ENCODE measurements at regions not wholly inside any gene's neighbourhood (a gene's known extent, or its start where the extent isn't known, plus 50 kb on each side); places are given as distances from the start of the nearest gene placed in this dataset.

DNA sequence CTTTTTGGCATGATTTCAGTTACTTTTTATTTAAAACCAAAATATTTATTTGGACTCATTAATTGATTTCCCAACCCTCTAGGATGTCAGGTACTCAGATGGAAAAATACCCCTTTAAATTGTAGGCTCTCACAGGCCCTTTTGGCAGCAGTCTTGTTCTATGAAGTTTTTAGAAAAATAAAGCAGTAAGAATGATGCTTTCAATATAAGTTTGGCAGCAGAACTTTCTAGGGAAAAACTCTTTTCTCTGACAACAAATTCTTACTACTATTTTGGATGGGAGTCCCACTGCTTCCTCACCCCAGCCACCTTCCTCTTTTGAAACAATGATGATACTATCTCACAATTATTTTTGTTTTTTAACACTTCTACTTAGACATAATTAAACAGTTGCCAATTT lies 581.6 kb upstream of the SGCG start:
- POLR2A ChIA-PET (ENCODE audit: unreplicated experiment) = no interaction called here

More for the DNA sequence above, 581.6 kb upstream of the SGCG start:
- H3K14ac ChIP-seq (replicated peaks; ENCODE audit: low read depth, low read length) = no peak overlapping the region
- H2AK5ac ChIP-seq (ENCODE audit: low read depth, low read length) = no peak overlapping the region
- no peak overlapping the region for H2BK120ac ChIP-seq (ENCODE audit: low read depth, low read length)
- H3K18ac ChIP-seq (ENCODE audit: low read depth, low read length) = no peak overlapping the region
- H3K36me3 ChIP-seq (ENCODE audit: control insufficient read depth, insufficient read depth, low read length) = no peaks in the 10 kb centered on the region
- H3K4me1 ChIP-seq (ENCODE audit: control insufficient read depth, insufficient read depth, low read length) = no peaks in the 10 kb centered on the region
- CTCF ChIA-PET = no interaction called here
- dilution Hi-C loops (cut with HindIII; ENCODE audit: low sequenced_read_pairs, unreplicated experiment) = no loop called here
- H4K20me1 ChIP-seq (ENCODE audit: insufficient read depth, low read length) = no peaks in the 10 kb centered on the region
- no peak overlapping the region for H3K4me3 ChIP-seq (ENCODE audit: insufficient read depth, low read depth, low read length)
- no peak overlapping the region for H4K8ac ChIP-seq (ENCODE audit: low read depth in 2 of 2, low read length in 2 of 2)
- no peak for ATAC-seq (ENCODE audit: low read depth)
- H2AK9ac ChIP-seq (replicated peaks; ENCODE audit: low read depth, low read length, poor library complexity) = no peak overlapping the region
- no peak overlapping the region for H3K56ac ChIP-seq (ENCODE audit: extremely low read depth, insufficient read depth, low read length)
- peaks cover 4% of the 10 kb centered on the region for H3K9me3 ChIP-seq (ENCODE audit: control insufficient read depth, insufficient read depth, low read length)
- H2BK15ac ChIP-seq (ENCODE audit: low read depth, low read length) = no peak overlapping the region
- no peak overlapping the region for H3K9ac ChIP-seq (ENCODE audit: low read depth, low read length)
- H3K27ac ChIP-seq (ENCODE audit: insufficient read depth, low read length) = no peak overlapping the region
- TF ChIP-seq NFE2L2 (IDR thresholded peaks at IDR 0.05; ENCODE audit: low read depth, low read length) (no peak), RCOR1 (IDR thresholded peaks at IDR 0.05; ENCODE audit: insufficient replicate concordance, low read length) (no peak), POLR2A (IDR thresholded peaks at IDR 0.05; ENCODE audit: low read depth, low read length) (no peak), SMC3 (IDR thresholded peaks at IDR 0.05; ENCODE audit: low read depth, low read length) (no peak), MXI1 (IDR thresholded peaks at IDR 0.05; ENCODE audit: borderline replicate concordance, low read depth, low read length) (no peak), BHLHE40 (IDR thresholded peaks at IDR 0.05; ENCODE audit: low read depth, low read length) (no peak), CHD1 (IDR thresholded peaks at IDR 0.05; ENCODE audit: low read depth, low read length) (no peak), MAZ (IDR thresholded peaks at IDR 0.05; ENCODE audit: borderline replicate concordance, low read depth, low read length) (no peak), FOS (IDR thresholded peaks at IDR 0.05; ENCODE audit: low read depth, low read length) (no peak), CEBPB (IDR thresholded peaks at IDR 0.05; ENCODE audit: low read depth, low read length) (no peak), ELK1 (IDR thresholded peaks at IDR 0.05; ENCODE audit: borderline replicate concordance, low read depth, low read length) (no peak), MAFK (IDR thresholded peaks at IDR 0.05; ENCODE audit: low read depth, low read length) (no peak), RFX5 (IDR thresholded peaks at IDR 0.05; ENCODE audit: low read depth, low read length) (no peak), RAD21 (IDR thresholded peaks at IDR 0.05; ENCODE audit: low read length) (no peak)
- TF ChIP-seq, protein P1, sequence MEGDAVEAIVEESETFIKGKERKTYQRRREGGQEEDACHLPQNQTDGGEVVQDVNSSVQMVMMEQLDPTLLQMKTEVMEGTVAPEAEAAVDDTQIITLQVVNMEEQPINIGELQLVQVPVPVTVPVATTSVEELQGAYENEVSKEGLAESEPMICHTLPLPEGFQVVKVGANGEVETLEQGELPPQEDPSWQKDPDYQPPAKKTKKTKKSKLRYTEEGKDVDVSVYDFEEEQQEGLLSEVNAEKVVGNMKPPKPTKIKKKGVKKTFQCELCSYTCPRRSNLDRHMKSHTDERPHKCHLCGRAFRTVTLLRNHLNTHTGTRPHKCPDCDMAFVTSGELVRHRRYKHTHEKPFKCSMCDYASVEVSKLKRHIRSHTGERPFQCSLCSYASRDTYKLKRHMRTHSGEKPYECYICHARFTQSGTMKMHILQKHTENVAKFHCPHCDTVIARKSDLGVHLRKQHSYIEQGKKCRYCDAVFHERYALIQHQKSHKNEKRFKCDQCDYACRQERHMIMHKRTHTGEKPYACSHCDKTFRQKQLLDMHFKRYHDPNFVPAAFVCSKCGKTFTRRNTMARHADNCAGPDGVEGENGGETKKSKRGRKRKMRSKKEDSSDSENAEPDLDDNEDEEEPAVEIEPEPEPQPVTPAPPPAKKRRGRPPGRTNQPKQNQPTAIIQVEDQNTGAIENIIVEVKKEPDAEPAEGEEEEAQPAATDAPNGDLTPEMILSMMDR (conservative IDR thresholded peaks at IDR 0.05; ENCODE audit: low read depth, low read length) = no peak
- TF ChIP-seq, protein P2, sequence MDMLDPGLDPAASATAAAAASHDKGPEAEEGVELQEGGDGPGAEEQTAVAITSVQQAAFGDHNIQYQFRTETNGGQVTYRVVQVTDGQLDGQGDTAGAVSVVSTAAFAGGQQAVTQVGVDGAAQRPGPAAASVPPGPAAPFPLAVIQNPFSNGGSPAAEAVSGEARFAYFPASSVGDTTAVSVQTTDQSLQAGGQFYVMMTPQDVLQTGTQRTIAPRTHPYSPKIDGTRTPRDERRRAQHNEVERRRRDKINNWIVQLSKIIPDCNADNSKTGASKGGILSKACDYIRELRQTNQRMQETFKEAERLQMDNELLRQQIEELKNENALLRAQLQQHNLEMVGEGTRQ (IDR thresholded peaks at IDR 0.05; ENCODE audit: low read depth, low read length) = no peak
- in situ Hi-C loops (cut with MboI; ENCODE audit: low sequenced_read_pairs) = no loop called here
- no peaks in the 10 kb centered on the region for H3K27me3 ChIP-seq (ENCODE audit: control insufficient read depth, insufficient read depth, low read length)
- no peak overlapping the region for H2BK5ac ChIP-seq (ENCODE audit: low read depth, low read length, poor library complexity, severe bottlenecking)
- H4K5ac ChIP-seq (ENCODE audit: low read depth, low read length) = no peak overlapping the region
- no peak for DNase-seq
- no peak overlapping the region for H3K4ac ChIP-seq (ENCODE audit: low read depth, low read length)
- BruUV-seq (replicated peaks) = no TSS peak
- no peak overlapping the region for H4K91ac ChIP-seq (ENCODE audit: insufficient read depth, low read depth, low read length)
- intact Hi-C loops (cut with micrococcal nuclease) = no loop called here
- no peaks in the 10 kb centered on the region for H3K9me1 ChIP-seq (ENCODE audit: insufficient read depth, low read length)
- no peaks in the 10 kb centered on the region for H3K79me1 ChIP-seq (ENCODE audit: low read depth in 1 of 2, low read length in 2 of 2)
- no peak overlapping the region for H3K4me2 ChIP-seq (ENCODE audit: low read depth, low read length)
- no peak overlapping the region for H3K23ac ChIP-seq (ENCODE audit: low read depth, low read length)
- H2AFZ ChIP-seq (replicated peaks; ENCODE audit: low read length, poor library complexity) = no peak overlapping the region
- no peak overlapping the region for H2BK20ac ChIP-seq (ENCODE audit: low read depth, low read length)
